Muscle of leg (tissue), 3 donors: ENCODE measurements at regions not wholly inside any gene's neighbourhood (a gene's known extent, or its start where the extent isn't known, plus 50 kb on each side); places are given as distances from the start of the nearest gene placed in this dataset.
"Not testable (repeated sequence)": the region's sequence is repeated elsewhere in the genome, so short reads cannot be mapped to it uniquely, and the experiment has no call there.

ENCODE experiments used
- DNase-seq: peaks from one replicate; pipeline ENCODE4 v3.0.0; 2013
- H3K27ac ChIP-seq: one replicate; pipeline ENCODE4 v1.5.1; 2013; ENCODE audit warnings: mild to moderate bottlenecking, low read length, control low read depth
- H3K27me3 ChIP-seq: one replicate; pipeline ENCODE4 v1.6.1; 2013; ENCODE audit warnings: low read length; ENCODE audit not compliant: control insufficient read depth, insufficient read depth
- H3K36me3 ChIP-seq: one replicate; pipeline ENCODE4 v1.6.1; 2013; ENCODE audit warnings: low read length; ENCODE audit not compliant: control insufficient read depth, insufficient read depth
- H3K4me1 ChIP-seq: one replicate; pipeline ENCODE4 v1.6.1; 2013; ENCODE audit warnings: low read length; ENCODE audit not compliant: control insufficient read depth, insufficient read depth
- H3K4me3 ChIP-seq: one replicate; pipeline ENCODE4 v1.5.1; 2013; ENCODE audit warnings: low read length, control low read depth
- H3K9me3 ChIP-seq: replicated peaks from 2 replicates; pipeline ENCODE4 v1.6.1; 2013; ENCODE audit warnings: low read depth, low read length; ENCODE audit not compliant: control insufficient read depth
- WGBS: methylation state at CpG from one replicate; pipeline ENCODE4 v1.1.5; 2013; ENCODE audit warnings: missing lambda C conversion rate; ENCODE audit not compliant: insufficient coverage; 5-methylcytosine and 5-hydroxymethylcytosine counted together

- no peaks in the 10 kb centered on the region for H3K36me3 ChIP-seq
- DNase-seq = no peak
- no peak overlapping the region for H3K27ac ChIP-seq
- no peaks in the 10 kb centered on the region for H3K9me3 ChIP-seq
- H3K4me1 ChIP-seq = no peaks in the 10 kb centered on the region
- H3K4me3 ChIP-seq = no peak overlapping the region
- no peaks in the 10 kb centered on the region for H3K27me3 ChIP-seq
Observed at GRCh38 chr7:127485482-127485881, 93.0 kb upstream of the ZNF800 start.

GRCh38 chr7:127484954-127485353 lies 92.4 kb upstream of the ZNF800 start:
- no peaks in the 10 kb centered on the region for H3K27me3 ChIP-seq
- no peaks in the 10 kb centered on the region for H3K4me1 ChIP-seq
- DNase-seq = no peak
- no peaks in the 10 kb centered on the region for H3K36me3 ChIP-seq
- no peaks in the 10 kb centered on the region for H3K9me3 ChIP-seq
- no peak overlapping the region for H3K27ac ChIP-seq
- H3K4me3 ChIP-seq = no peak overlapping the region
- WGBS = 71% methylated on average over 4 of the region's 6 CpGs

- DNase-seq = no peak
- H3K36me3 ChIP-seq = no peaks in the 10 kb centered on the region
- no peaks in the 10 kb centered on the region for H3K27me3 ChIP-seq
- H3K4me3 ChIP-seq = no peak overlapping the region
- no peaks in the 10 kb centered on the region for H3K9me3 ChIP-seq
- no peaks in the 10 kb centered on the region for H3K4me1 ChIP-seq
- WGBS = no CpG with 5 or more reads among the region's 2 CpGs
- H3K27ac ChIP-seq = no peak overlapping the region
Observed at GRCh38 chr7:127478461-127478860, 86.0 kb upstream of the ZNF800 start.

- Histone ChIP-seq H3K4me1 (no peaks in the 10 kb centered on the region), H3K36me3 (no peaks in the 10 kb centered on the region)
Observed at GRCh38 chr7:127478024-127478355, 85.5 kb upstream of the ZNF800 start.

DNA sequence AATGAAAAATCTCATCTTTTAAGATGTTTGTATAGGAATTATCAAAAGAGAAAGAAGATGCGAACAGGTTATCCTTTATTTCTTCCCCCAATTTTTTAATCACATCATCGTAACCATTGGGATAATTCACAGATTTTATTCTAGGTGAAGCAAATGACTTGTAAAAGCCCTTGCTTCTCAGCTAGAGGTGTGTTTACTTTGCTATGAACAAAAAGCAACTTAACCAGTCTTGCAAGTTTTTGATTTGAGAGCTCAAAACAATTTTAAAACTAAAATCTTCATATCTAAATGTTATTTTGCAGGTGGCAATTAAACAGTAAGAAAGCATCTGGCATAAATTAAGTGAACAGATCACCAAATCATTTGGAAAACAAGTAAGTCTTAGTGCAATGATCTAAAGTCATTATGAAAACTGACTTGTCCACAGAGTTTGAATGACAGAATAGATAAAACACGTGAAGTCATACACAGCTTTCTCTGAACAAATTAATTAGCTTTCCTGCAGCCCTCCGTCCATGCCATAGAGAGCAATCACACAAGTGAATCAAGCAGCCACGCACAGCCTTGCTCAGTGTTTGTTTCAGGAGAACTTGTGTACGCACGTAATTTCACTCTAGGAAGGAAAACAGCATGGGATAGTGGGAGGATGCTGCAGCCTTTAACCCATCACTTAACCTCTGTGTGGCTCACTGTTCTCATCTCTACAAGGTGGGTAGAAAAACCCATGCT lies 85.0 kb upstream of the ZNF800 start:
- Histone ChIP-seq H3K4me1 (no peaks in the 10 kb centered on the region), H3K27me3 (no peaks in the 10 kb centered on the region), H3K27ac (no peak overlapping the region), H3K9me3 (no peaks in the 10 kb centered on the region), H3K36me3 (no peaks in the 10 kb centered on the region), H3K4me3 (no peak overlapping the region)
- DNase-seq = no peak
- no CpG with 5 or more reads among the region's 7 CpGs for WGBS

More at GRCh38 chr7:127478024-127478355, 85.5 kb upstream of the ZNF800 start:
- DNase-seq = no peak
- Histone ChIP-seq H3K27me3 (no peaks in the 10 kb centered on the region), H3K27ac (no peak overlapping the region), H3K4me3 (no peak overlapping the region), H3K9me3 (no peaks in the 10 kb centered on the region)
- no CpG with 5 or more reads among the region's 1 CpG for WGBS

DNA sequence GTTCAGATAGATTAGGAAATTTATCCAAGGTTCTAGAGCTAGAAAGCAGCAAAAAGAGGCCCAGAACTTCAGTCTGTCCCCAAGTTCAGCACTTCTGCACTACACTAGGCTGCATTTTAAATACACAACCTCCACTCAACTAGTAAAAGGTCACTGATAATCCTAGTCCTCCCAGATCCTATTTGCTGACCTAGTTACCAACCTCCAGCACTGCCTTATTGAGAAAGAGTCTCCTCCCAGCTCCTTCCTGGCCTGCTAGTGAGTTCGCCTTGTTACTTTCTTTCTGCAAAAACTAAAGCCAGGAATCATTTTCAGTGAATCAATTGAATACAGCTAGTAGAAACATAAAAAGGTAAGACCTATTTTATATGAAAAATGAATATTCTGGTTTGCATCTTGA lies 84.1 kb upstream of the ZNF800 start:
- Histone ChIP-seq H3K36me3 (no peaks in the 10 kb centered on the region), H3K4me3 (no peak overlapping the region), H3K9me3 (no peaks in the 10 kb centered on the region), H3K4me1 (no peaks in the 10 kb centered on the region), H3K27me3 (no peaks in the 10 kb centered on the region), H3K27ac (no peak overlapping the region)
- no peak for DNase-seq
- WGBS = no CpG with 5 or more reads among the region's 1 CpG

DNA sequence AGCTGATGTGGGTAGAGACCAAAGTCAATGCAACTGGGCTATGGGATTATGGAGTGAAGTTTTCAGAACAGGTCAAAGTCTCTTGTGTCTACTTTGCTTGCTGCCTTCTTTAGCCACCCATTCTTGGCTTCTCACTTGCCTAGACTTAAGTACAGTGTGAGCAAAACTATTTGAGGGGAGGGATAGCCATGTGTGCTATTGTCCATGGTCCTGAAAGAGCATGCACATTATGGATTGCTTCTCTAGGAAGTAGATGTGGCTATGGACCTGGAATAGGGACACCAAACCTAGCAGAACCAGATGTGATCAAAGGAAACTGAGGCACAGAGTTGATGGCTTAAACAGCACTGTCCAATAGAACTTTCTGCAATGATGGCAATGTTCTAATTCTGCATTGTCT lies 81.9 kb upstream of the ZNF800 start:
- Histone ChIP-seq H3K4me3 (no peak overlapping the region), H3K4me1 (no peaks in the 10 kb centered on the region), H3K9me3 (no peaks in the 10 kb centered on the region), H3K36me3 (no peaks in the 10 kb centered on the region), H3K27me3 (no peaks in the 10 kb centered on the region), H3K27ac (no peak overlapping the region)
- DNase-seq = peak; percentile 5

GRCh38 chr7:127473409-127473808 lies 80.9 kb upstream of the ZNF800 start:
- 20% methylated on average over 1 of the region's 1 CpG for WGBS
- no peak for DNase-seq

DNA sequence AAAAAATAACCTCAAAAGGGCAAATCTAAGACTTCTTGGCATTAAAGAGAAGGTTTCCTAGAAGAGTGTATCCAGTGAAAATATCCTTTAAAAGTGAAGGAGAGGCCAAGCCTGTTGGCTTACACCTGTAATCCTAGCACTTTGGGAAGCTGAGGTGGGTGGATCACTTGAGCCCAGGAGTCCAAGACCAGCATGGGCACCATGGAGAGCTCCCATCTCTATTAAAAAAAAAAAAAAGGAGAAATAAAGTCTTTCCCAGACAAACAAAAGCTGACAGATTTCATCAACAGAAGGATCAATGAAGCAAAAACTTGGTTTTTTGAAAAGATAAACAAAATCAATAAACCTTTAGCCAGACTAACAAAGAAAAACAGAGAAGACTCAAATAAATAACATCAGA lies 67.6 kb upstream of the ZNF800 start:
- Histone ChIP-seq H3K9me3 (peaks cover 14% of the 10 kb centered on the region), H3K36me3 (no peaks in the 10 kb centered on the region), H3K27ac (no peak overlapping the region), H3K4me3 (no peak overlapping the region), H3K27me3 (no peaks in the 10 kb centered on the region), H3K4me1 (no peaks in the 10 kb centered on the region)
- no peak for DNase-seq

More at GRCh38 chr7:127473409-127473808, 80.9 kb upstream of the ZNF800 start:
- Histone ChIP-seq H3K36me3 (no peaks in the 10 kb centered on the region), H3K9me3 (no peaks in the 10 kb centered on the region), H3K4me3 (no peak overlapping the region), H3K27me3 (no peaks in the 10 kb centered on the region), H3K27ac (no peak overlapping the region), H3K4me1 (no peaks in the 10 kb centered on the region)

DNA sequence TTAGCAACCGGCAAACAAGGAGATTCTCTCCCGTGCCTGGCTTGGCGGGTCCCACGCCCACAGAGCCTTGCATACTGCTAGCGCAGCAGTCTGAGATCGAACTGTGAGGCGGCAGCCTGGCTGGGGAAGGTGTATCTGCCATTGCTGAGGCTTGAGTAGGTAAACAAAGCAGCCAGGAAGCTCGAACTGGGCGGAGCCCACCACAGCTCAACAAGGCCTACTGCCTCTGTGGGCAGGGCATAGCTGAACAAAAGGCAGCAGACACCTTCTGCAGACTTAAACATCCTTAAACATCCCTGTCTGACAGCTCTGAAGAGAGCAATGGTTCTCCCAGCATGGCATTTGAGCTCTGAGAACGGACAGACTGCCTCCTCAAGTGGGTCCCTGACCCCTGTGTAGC lies 58.8 kb upstream of the ZNF800 start:
- not testable (repeated sequence) for H3K27me3 ChIP-seq, DNase-seq, H3K36me3 ChIP-seq, H3K4me1 ChIP-seq, H3K27ac ChIP-seq, H3K4me3 ChIP-seq
- 82% methylated on average over 10 of the region's 10 CpGs for WGBS
- H3K9me3 ChIP-seq = peaks cover 16% of the 10 kb centered on the region

DNA sequence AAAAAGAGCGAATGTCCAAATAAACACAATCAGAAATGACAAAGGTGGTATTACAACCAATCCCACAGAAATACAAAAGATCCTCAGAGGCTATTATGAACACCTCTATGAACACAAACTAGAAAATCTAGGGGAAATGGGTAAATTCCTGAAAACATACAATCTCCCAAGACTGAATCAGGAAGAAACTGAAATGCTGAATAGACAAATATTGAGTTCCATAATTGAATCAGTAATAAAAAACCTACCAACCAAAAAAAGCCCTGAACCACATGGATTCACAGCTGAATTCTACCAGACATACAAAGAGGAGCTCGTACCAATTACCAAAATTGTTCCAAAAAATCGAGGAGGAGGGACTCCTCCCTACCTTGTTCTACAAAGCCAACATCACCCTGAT lies 56.1 kb upstream of the ZNF800 start:
- no peak overlapping the region for H3K27ac ChIP-seq

More for the DNA sequence above, 56.1 kb upstream of the ZNF800 start:
- Histone ChIP-seq H3K9me3 (peaks cover 23% of the 10 kb centered on the region), H3K4me1 (no peaks in the 10 kb centered on the region), H3K36me3 (no peaks in the 10 kb centered on the region), H3K27me3 (no peaks in the 10 kb centered on the region), H3K4me3 (no peak overlapping the region)
- DNase-seq = no peak
- 57% methylated on average over 2 of the region's 3 CpGs for WGBS
